Prostate gland (tissue), 2 donors: ENCODE measurements at regions not wholly inside any gene's neighbourhood (a gene's known extent, or its start where the extent isn't known, plus 50 kb on each side); places are given as distances from the start of the nearest gene placed in this dataset.

Experiments used
- DNase-seq: peaks from one replicate; pipeline ENCODE4 v3.0.0-alpha.2; 2019; ENCODE audit warnings: low spot score
- H3K27ac ChIP-seq, 2 donors: fragments of 200-600 bp; sonication (generic); 2 replicates each; pipeline ENCODE4 v1.5.1; 2017 to 2019
- H3K27me3 ChIP-seq: fragments of 200-600 bp; sonication (generic); replicated peaks from 2 replicates; pipeline ENCODE4 v1.5.1; 2019; ENCODE audit not compliant: insufficient read depth
- H3K36me3 ChIP-seq, 2 donors: fragments of 200-600 bp; sonication (generic); 1 replicate in 1 of 2; 2 replicates in 1 of 2; pipeline versions ENCODE4 v1.5.1 to v1.8.1; 2017 to 2019
- H3K4me1 ChIP-seq: fragments of 200-600 bp; sonication (generic); replicated peaks from 2 replicates; pipeline ENCODE4 v1.5.1; 2019
- H3K4me3 ChIP-seq, 2 donors: fragments of 200-600 bp; sonication (generic); 2 replicates each; pipeline ENCODE4 v1.5.1; 2017 to 2019
- H3K9me3 ChIP-seq: fragments of 200-600 bp; sonication (generic); 2 replicates; pipeline ENCODE4 v1.5.1; 2017
- POLR2A ChIP-seq: fragments of 450-650 bp; IDR thresholded peaks from one replicate; pipeline ENCODE4 v1.6.1; 2016; ENCODE audit warnings: antibody characterized with exemption, mild to moderate bottlenecking
- POLR2AphosphoS5 ChIP-seq: sonication (generic); formaldehyde crosslinking; IDR thresholded peaks from one replicate; pipeline ENCODE4 v1.6.1; 2017; ENCODE audit warnings: antibody characterized with exemption
- WGBS: methylation state at CpG from one replicate; pipeline ENCODE4 v1.1.5; 2018; 5-methylcytosine and 5-hydroxymethylcytosine counted together
- intact Hi-C: fragments of 100-400 bp; cut with DNase I; formaldehyde crosslinking; loops from one replicate; pipeline ENCODE4 v1.14.2; 2022
- TF ChIP-seq, protein P1 (sequence below), 4 experiments: fragments of 200-600 bp in 2 of 4; fragments of 450-650 bp in 2 of 4; sonication (generic) in 2 of 4; IDR thresholded peaks; 1 replicate in 3 of 4; 2 replicates in 1 of 4; pipeline ENCODE4 v1.5.1; 2016 to 2019; ENCODE audit warnings: antibody characterized with exemption in 4 of 4, mild to moderate bottlenecking in 2 of 4, moderate library complexity in 2 of 4

DNA sequence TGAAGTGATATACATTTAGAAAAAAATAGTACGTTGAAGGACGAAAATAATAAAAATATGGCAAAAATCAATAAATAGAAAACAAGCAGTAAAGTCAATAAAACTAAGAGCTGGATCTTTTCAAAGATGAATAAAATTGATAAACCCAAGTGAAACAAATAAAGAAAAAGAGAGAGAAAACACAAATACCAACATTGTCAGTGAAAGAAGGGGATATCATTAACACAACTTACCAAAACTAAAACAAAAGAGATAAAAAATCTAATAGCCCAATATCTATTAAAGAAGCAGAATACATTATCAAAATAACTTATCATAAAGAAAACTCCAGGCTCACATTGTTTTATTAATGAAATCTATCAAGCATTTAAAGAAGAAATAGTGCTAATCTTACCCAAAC lies 675.1 kb downstream of the UQCRFS1 start:
- H3K36me3 ChIP-seq, result no peaks in the 10 kb centered on the region
- no peaks in the 10 kb centered on the region for H3K27me3 ChIP-seq
- H3K27ac ChIP-seq, result no peak overlapping the region
- TF ChIP-seq, protein P1, sequence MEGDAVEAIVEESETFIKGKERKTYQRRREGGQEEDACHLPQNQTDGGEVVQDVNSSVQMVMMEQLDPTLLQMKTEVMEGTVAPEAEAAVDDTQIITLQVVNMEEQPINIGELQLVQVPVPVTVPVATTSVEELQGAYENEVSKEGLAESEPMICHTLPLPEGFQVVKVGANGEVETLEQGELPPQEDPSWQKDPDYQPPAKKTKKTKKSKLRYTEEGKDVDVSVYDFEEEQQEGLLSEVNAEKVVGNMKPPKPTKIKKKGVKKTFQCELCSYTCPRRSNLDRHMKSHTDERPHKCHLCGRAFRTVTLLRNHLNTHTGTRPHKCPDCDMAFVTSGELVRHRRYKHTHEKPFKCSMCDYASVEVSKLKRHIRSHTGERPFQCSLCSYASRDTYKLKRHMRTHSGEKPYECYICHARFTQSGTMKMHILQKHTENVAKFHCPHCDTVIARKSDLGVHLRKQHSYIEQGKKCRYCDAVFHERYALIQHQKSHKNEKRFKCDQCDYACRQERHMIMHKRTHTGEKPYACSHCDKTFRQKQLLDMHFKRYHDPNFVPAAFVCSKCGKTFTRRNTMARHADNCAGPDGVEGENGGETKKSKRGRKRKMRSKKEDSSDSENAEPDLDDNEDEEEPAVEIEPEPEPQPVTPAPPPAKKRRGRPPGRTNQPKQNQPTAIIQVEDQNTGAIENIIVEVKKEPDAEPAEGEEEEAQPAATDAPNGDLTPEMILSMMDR (IDR thresholded peaks at IDR 0.05), result no peak
- no peak for TF ChIP-seq POLR2A
- TF ChIP-seq POLR2AphosphoS5, result no peak
- no peaks in the 10 kb centered on the region for H3K9me3 ChIP-seq
- no peak overlapping the region for H3K4me3 ChIP-seq
- WGBS, result 99% methylated on average over 2 of the region's 2 CpGs
- no peaks in the 10 kb centered on the region for H3K4me1 ChIP-seq
- intact Hi-C loops, result no loop called here
- DNase-seq, result no peak

DNA sequence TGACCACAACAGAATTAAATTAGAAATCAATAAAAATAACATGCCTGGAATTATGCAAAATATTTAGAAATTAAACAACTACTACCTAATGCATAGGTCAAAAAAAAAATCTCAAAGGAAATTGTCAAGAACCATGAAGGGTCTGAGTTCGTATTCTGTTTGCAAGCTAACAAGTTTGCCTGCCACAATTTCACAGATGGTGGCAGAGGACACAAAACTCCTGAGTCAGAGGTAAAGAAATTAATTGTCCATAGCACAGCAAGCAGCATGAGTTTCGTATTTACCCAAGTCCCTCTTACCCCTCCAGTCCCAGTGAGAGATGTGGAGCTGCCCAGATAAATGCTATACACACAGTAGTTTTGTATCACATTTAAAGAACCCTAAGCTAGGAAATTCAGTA lies 675.9 kb downstream of the UQCRFS1 start:
- Histone ChIP-seq H3K27me3 (no peaks in the 10 kb centered on the region), H3K36me3 (no peaks in the 10 kb centered on the region), H3K4me1 (no peaks in the 10 kb centered on the region), H3K27ac (no peak overlapping the region), H3K9me3 (no peaks in the 10 kb centered on the region), H3K4me3 (no peak overlapping the region)
- WGBS, result 82% methylated on average over 2 of the region's 2 CpGs
- intact Hi-C loops, result no loop called here
- no peak for DNase-seq
- TF ChIP-seq POLR2AphosphoS5 (no peak), POLR2A (no peak)
- TF ChIP-seq, protein P1 (IDR thresholded peaks at IDR 0.05), result no peak

DNA sequence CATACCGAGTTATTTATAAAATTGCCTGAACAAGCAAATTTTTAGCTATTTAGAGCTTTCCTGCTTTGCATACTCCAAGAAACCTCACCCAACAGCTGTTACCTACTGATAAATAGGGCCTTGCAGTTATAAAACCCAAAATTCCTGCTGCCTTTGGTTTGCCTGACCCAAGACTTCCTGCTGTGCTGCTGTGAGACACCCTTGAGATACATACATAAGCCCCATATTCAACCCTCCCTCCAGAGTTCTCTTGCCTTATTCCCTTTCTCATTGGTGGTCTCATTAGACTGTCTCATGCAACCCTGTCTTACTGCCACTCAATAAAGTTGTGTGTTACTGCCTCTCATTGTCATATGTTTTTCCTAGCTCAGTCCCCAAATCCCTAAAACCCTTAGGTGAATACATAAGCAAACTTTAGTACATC lies 677.6 kb downstream of the UQCRFS1 start:
- no peak overlapping the region for H3K4me3 ChIP-seq
- H3K9me3 ChIP-seq, result no peaks in the 10 kb centered on the region
- 79% methylated on average over 1 of the region's 1 CpG for WGBS
- no peak for DNase-seq
- H3K27ac ChIP-seq, result no peak overlapping the region
- H3K4me1 ChIP-seq, result no peaks in the 10 kb centered on the region
- H3K27me3 ChIP-seq, result no peaks in the 10 kb centered on the region
- no peaks in the 10 kb centered on the region for H3K36me3 ChIP-seq
- TF ChIP-seq POLR2AphosphoS5, result no peak
- TF ChIP-seq, protein P1 (IDR thresholded peaks at IDR 0.05), result no peak
- TF ChIP-seq POLR2A, result no peak
- intact Hi-C loops, result no loop called here

DNA sequence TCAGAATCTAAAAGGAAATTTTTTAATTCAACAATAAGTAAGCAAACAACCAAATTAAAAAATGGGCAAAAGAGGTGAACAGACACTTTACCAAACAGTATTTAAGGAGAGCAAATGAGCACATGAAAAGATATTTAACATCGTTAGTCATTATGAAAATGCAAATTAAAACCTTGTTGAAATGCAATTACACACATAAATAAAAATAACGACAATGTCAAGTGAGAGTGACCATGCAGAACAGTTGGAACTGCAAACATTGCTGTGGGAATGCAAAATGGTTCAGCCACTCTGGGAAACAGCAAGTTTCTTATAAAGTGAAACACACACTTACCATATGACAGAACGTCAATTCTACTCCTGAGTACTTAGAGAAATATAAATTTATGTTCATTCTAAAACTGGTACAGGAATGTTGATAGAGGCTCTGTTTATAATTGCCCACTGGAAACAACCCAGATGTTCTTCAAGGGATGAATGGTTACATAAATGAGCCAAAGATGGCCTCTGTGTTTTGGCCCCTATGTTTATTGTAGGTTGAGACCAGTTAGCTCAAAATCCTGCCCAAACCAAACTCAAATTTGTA lies 678.1 kb downstream of the UQCRFS1 start:
- WGBS, result 83% methylated on average over 3 of the region's 3 CpGs
- DNase-seq, result no peak
- TF ChIP-seq POLR2AphosphoS5 (no peak), POLR2A (no peak)
- TF ChIP-seq, protein P1 (IDR thresholded peaks at IDR 0.05), result no peak
- Histone ChIP-seq H3K27me3 (no peaks in the 10 kb centered on the region), H3K9me3 (no peaks in the 10 kb centered on the region), H3K36me3 (no peaks in the 10 kb centered on the region), H3K4me1 (no peaks in the 10 kb centered on the region), H3K4me3 (no peak overlapping the region), H3K27ac (no peak overlapping the region)
- intact Hi-C loops, result no loop called here

DNA sequence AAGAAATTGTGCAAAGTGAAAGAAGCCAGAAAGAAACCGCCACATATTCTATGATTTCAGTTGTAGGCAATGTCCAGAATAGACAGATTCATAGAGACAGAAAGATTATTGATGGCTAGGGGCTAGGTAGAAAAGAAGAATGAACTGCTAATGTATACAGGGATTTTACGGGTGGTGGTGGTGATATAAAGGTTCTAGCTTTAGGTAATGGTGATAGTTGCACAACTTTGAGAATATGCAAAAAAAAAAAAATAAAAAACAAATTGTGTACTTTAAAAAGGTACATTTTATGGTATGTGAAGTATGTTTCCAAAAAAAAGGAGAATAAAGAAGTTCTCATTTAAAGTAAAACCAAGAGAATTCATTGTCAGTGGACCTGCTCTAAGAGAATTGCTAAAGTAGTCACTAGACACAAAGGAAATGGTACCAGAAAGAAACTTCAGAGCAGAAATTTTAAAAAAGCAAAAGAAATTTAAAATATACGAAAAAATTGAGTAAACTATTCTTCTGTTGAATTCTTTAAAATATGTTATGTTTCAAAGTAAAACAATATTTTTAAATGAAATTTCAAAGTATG lies 680.1 kb downstream of the UQCRFS1 start:
- no peak for TF ChIP-seq POLR2AphosphoS5
- no peak for TF ChIP-seq POLR2A
- TF ChIP-seq, protein P1 (IDR thresholded peaks at IDR 0.05), result no peak
- intact Hi-C loops, result no loop called here
- Histone ChIP-seq H3K27ac (no peak overlapping the region), H3K36me3 (no peaks in the 10 kb centered on the region), H3K9me3 (no peaks in the 10 kb centered on the region), H3K4me1 (no peaks in the 10 kb centered on the region), H3K4me3 (no peak overlapping the region), H3K27me3 (no peaks in the 10 kb centered on the region)
- WGBS, result 96% methylated on average over 3 of the region's 3 CpGs
- no peak for DNase-seq
